Activated naive CD4-positive, alpha-beta T cell treated with anti-CD3 and anti-CD28 coated beads, Interleukin-2, amount 50 U/mL, for 72 hours (primary cell): ENCODE measurements at regions not wholly inside any gene's neighbourhood (a gene's known extent, or its start where the extent isn't known, plus 50 kb on each side); places are given as distances from the start of the nearest gene placed in this dataset.

ENCODE experiments used
- ATAC-seq, 2 donors: fragments of 150-1000 bp; cut with Tn5 transposase; 2 replicates each; pipeline ENCODE4 v1.10.0; 2021; ENCODE audit warnings: mild to moderate bottlenecking in 2 of 2, moderate library complexity in 2 of 2
- DNase-seq, 2 donors: peaks; one replicate each; pipeline ENCODE4 v3.0.0; 2021 to 2022; ENCODE audit warnings: low spot score in 2 of 2
- H3K27ac Mint-ChIP-seq, 2 donors: one replicate each; pipeline ENCODE4 v1.8.0; 2022; ENCODE audit warnings: mild to moderate bottlenecking in 2 of 2, mixed read lengths in 2 of 2
- H3K36me3 Mint-ChIP-seq, 2 donors: one replicate each; pipeline ENCODE4 v1.8.0; 2022; ENCODE audit warnings: mixed read lengths in 2 of 2
- H3K9me3 Mint-ChIP-seq, 2 donors: one replicate each; pipeline ENCODE4 v1.8.0; 2022; ENCODE audit warnings: mixed read lengths in 2 of 2

DNA sequence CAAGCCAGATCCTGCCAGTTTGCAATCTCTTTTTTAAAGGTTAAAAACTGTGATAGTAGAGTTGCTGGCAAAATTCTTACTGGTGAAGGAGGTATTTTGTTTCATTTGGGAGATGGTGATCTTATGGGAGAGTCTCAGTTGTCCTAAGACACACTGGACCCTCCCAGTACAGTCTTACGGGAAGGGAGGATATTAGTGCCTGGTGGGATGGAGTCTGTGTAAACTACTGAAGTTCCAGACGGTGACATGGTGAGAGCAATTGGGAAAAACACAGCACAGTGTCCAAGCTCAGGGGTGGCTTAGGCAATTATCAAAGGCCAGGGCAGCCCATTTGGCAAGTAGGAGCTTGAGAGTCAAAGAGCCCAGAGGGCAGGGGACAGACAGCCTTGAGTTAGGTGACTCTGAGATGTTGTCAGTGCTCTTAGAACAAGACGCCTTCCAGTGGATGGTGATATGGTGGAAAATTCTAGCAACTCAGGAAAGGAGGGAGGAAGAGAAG, 143.7 kb upstream of the CCDC68 start:
- Mint-ChIP-seq H3K36me3 (no peaks in the 10 kb centered on the region), H3K9me3 (peaks cover 0 to 5% of the 10 kb centered on the region in 2 donors), H3K27ac (no peak overlapping the region)
- ATAC-seq, result no peak
- no peak for DNase-seq

DNA sequence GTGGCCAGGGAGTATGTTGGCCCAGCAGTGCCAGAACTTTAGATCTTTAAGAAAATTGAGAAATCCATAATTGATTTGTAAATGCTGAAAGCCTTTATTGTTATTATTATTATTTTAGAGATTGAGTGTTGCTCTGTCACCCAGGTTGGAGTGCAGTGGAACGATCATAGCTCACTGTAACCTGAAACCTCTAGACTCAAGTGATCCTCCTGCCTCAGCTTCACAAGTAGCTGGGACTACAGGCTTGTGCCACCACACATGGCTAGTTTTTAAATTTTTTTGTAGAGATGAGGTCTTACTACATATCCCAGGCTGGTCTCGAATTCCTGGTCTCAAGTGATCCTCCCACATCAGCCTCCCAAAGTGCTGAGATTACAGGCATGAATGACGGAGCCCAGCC, 143.2 kb upstream of the CCDC68 start:
- Mint-ChIP-seq H3K27ac (no peak overlapping the region), H3K9me3 (peaks cover 0 to 9% of the 10 kb centered on the region in 2 donors), H3K36me3 (no peaks in the 10 kb centered on the region)
- ATAC-seq, result no peak
- no peak for DNase-seq

DNA sequence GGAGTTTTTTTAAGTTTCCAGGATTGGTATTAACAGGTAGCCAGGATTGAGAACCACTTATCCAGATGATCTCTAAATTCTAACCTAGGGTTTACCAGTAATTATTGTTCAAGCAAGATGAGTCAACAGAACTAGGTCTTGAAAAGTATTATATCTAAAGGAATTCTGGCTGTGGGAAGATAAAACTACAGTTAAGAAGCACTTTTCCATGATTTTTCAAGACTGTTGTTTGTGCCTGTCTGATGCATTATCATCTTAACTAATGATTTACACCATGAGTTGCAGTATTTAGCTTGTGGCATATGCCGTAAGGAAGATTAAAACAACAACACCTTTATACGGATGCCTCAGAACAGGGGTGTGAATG, 142.2 kb upstream of the CCDC68 start:
- Mint-ChIP-seq H3K9me3 (peaks cover 0 to 9% of the 10 kb centered on the region in 2 donors), H3K27ac (no peak overlapping the region), H3K36me3 (no peaks in the 10 kb centered on the region)
- ATAC-seq (no peak), DNase-seq (no peak)

DNA sequence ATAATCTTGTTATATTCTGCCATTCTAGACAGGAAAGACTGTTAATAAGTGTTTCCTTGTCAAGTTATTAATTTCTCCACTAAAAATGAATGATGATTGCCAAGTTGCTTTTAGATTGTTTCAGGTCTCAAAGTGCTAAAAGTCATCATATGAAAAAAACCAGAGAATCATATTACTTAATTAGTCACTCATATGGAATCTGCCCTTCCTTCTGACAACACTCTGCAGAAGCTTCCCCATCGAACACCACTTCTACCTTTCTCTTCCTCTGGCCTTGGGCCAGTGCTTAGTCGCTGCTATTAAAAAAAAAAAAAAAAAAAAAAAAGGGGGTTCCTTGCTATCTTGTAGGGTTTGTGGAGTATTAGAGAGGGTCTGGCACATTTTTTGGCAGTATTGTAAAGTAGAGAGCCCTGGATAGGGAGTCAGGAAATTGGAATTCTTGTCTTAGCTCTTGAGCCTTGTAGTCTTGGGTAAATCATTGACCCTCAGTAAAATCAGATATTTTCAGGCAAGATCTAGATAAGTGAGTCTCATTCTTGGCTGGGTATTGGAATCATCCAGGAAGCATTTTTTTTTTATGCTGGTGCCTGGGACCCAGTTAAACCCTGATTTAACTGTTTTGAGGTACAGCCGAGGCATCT, 141.7 kb upstream of the CCDC68 start:
- no peak for ATAC-seq
- H3K27ac Mint-ChIP-seq, result no peak overlapping the region
- H3K36me3 Mint-ChIP-seq, result no peaks in the 10 kb centered on the region
- no peak for DNase-seq
- H3K9me3 Mint-ChIP-seq, result peaks cover 0 to 9% of the 10 kb centered on the region in 2 donors

DNA sequence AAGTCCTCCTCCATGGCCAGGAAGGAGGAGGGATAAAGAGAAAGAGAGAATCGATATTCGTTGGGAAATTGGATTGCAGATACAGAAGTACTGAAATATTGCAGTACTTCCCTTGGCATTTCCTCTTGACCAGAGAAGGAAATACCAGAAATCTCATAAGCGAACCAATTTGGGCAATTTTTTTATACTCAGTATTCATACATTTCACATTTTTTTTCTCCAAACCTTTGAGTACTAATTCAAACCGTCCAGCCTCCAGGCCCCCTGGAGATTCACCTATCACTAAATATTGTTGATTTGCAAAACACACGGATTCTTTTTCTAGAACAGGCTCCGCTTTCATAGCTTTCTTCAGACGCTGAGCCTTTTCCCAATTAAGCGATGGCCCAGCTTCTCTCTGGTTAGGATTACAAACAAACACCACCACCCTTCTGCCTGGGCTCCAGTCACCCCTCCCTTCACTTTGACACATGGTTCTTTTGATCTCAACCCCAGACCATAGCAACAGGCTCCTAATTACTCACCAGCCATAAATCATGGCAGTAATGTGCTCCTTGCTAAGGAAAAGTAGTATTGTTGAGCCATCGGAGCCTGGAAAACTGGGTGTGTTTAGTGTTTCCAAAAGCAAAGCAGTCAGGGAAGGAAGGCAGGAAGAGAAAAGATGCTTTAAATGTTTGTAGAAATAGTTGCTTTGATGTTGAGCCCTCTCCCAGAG, 138.4 kb upstream of the CCDC68 start:
- ATAC-seq, result no peak
- H3K27ac Mint-ChIP-seq, result no peak overlapping the region
- H3K9me3 Mint-ChIP-seq, result peaks cover 0 to 4% of the 10 kb centered on the region in 2 donors

DNA sequence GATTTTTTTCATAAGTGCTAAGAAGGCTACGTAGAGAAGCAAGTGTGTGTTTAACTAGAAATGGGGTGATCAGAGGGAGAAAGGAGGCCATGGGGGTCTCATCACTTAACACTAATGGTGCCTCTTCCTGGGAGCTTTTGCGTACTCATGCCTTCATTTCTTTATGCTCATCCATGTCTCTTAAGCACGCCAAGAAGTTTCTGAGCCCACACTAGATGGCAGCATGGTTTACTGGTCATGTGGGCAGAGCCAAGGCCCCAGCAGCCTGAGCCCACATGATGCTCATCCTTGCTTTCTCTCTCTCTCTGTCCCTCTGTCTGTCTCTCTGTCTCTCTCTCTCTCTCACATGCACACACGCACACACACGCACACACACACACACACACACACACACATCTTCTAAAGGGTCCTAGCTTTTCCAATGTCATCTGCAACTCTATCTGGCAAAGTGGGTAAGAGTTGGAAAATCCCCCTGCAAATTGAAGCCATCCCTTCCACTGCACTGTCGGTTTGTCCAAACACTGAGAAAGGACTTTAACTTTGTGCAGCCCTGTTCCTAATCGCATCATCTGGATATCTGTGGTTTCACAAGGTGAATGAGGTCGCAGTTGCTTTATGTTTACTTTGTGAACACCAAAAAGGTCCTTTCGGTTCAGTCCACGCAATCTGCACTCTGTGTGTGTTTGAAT, 137.1 kb upstream of the CCDC68 start:
- H3K36me3 Mint-ChIP-seq, result no peaks in the 10 kb centered on the region
- ATAC-seq (no peak), DNase-seq (no peak)
- H3K9me3 Mint-ChIP-seq, result peaks cover 0 to 4% of the 10 kb centered on the region in 2 donors
- H3K27ac Mint-ChIP-seq, result no peak overlapping the region

More for the DNA sequence above, 138.4 kb upstream of the CCDC68 start:
- H3K36me3 Mint-ChIP-seq, result no peaks in the 10 kb centered on the region
- DNase-seq, result no peak

DNA sequence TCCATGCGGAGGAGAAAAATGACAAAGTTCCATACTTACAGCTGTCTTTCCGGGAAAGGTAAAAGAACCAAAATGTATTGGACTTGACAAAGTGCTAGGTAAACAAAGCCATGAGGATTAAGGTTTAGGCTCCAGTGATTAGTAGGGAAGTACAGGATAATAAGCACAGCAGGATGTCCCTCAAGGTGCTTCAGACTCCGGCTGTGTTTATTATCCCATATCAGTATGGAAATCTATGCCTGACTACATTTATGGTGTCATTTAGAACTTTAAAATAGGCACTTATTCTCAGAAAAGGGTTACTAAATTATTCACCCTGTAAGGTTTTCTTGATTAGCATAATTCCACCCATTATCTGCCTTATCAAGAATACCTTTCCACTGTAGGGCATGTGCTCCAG, 136.3 kb upstream of the CCDC68 start:
- DNase-seq (no peak), ATAC-seq (no peak)
- H3K36me3 Mint-ChIP-seq, result no peaks in the 10 kb centered on the region
- H3K9me3 Mint-ChIP-seq, result peaks cover 0 to 4% of the 10 kb centered on the region in 2 donors
- no peak overlapping the region for H3K27ac Mint-ChIP-seq

DNA sequence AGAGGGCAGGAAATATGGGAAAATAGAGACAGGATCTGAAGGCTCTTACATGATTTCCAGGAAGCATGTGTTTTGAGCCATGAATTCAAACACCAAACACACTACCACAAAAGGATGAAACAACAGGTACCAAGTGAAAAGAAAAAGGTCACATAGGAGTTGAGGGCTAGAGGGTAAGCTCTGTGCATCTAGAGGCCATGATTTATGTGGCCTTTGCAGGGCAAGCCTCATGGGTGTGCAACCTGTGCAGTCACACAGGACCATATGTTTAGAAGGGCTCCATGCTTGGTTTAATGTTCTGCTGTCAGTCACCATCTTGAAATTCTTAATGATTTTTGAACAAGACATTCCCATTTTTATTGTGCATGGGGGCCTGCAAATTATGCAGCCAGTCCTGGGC, 134.5 kb upstream of the CCDC68 start:
- no peak overlapping the region for H3K27ac Mint-ChIP-seq
- H3K36me3 Mint-ChIP-seq, result no peaks in the 10 kb centered on the region
- H3K9me3 Mint-ChIP-seq, result peaks cover 0 to 4% of the 10 kb centered on the region in 2 donors
- ATAC-seq, result no peak
- no peak for DNase-seq

DNA sequence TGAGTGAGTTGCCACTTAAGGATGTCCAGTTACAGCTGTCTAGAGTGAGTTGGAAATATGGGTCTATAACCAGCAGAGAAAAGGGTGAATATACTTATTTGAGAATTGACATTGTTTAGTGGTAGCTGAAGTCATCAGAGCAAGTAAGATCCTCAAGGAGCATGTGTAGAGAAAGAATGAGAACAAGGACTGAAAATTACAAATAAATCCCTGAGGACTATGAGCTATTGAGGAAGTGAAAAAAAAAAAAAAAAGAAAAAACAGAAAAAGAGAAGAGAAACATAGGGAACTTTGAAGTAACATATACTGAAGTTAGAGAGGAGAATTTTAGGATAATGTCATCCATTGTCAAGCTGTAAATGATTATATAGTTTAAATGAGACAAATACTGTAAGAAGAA, 134.0 kb upstream of the CCDC68 start:
- no peak for DNase-seq
- no peak overlapping the region for H3K27ac Mint-ChIP-seq
- H3K36me3 Mint-ChIP-seq, result no peaks in the 10 kb centered on the region
- ATAC-seq, result no peak
- H3K9me3 Mint-ChIP-seq, result peaks cover 0 to 4% of the 10 kb centered on the region in 2 donors

DNA sequence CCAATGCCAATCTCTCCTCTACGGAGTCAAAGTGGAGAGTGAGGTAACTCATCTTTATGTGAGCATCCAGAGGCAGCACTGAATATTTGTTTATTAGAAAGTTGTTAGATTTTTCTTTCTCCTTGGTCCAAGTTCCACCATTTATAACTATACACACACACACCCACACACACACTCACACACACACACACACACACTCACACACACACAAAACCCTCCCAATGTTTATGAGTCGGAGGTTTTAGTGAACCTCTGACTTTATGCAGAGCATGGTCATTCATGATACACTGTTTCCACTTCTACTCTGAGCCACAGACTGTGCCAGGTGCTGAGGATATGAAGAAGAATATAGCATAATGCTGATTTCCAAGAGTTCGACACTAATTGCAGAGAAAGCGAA, 132.9 kb upstream of the CCDC68 start:
- no peak for DNase-seq
- no peak for ATAC-seq
- Mint-ChIP-seq H3K27ac (no peak overlapping the region), H3K36me3 (no peaks in the 10 kb centered on the region), H3K9me3 (no peaks in the 10 kb centered on the region)

DNA sequence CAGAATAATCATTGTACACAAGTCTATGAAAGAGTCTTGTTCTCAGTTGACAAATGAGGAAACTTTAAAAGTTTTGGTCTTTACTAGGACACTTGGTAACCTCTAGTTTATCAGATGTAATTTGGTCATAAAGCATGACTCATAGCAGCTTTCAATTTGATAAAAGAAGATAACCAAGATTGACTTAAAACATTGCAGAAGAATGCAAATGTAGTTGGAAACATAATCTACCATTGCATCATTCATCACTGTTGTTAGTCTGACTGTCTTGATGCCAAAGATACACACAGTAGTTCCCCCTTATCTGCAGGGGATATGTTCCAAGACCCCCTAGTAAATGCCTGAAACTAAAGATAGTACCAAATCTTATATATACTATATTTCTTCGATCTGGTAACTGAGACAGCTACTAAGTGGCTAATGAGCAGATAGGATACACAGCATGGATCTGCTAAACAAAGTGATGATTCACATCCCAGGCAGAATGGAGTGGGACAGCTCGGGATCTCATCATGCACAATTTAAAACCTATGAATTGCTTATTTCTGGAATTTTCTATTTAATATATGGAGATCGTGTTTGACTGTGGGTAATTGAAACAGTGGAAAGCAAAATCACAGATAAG, 131.4 kb upstream of the CCDC68 start:
- no peak for ATAC-seq
- no peaks in the 10 kb centered on the region for H3K36me3 Mint-ChIP-seq
- no peaks in the 10 kb centered on the region for H3K9me3 Mint-ChIP-seq
- DNase-seq, result no peak
- H3K27ac Mint-ChIP-seq, result no peak overlapping the region

DNA sequence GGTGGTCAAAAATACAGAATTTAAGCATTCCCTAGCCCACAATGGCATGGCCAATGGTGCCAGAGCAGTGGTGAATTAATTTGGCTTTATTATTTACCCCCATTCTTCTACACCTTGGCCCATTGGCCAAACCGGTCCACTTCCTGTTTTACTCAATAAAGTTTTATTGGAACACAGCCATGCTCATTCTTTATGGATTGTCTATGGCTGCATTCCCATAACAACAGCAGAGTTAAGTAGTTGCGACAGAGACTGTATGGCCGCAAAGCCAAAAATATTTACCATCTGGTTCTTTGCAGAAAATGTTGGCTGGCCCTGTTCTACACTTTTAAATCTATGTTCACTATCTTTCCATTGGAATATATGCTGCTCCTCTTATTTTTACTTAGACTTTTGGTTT, 130.3 kb upstream of the CCDC68 start:
- no peaks in the 10 kb centered on the region for H3K9me3 Mint-ChIP-seq

DNA sequence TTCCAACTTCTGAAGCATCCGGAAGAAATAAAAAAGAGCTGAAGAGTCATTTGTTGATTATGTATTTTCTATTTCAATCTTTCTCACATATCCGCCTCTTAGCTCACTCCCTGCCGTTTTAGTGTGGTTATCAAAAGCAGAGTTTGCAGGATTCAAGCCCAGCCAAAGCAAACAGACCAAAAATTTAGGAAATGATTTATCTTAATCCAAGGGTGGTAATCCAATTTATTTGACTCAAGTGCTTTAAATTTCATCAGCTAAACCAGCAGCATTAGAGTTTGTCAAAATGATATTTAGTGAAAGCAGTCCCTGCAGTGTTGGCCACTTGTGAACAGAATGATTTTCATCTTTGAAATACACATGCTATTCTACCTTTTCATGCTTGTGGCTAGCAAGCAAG, 129.3 kb upstream of the CCDC68 start:
- Mint-ChIP-seq H3K27ac (no peak overlapping the region), H3K9me3 (no peaks in the 10 kb centered on the region), H3K36me3 (no peaks in the 10 kb centered on the region)
- no peak for ATAC-seq
- DNase-seq, result no peak

More for the DNA sequence above, 130.3 kb upstream of the CCDC68 start:
- ATAC-seq, result no peak
- no peak for DNase-seq
- no peaks in the 10 kb centered on the region for H3K36me3 Mint-ChIP-seq
- H3K27ac Mint-ChIP-seq, result no peak overlapping the region

DNA sequence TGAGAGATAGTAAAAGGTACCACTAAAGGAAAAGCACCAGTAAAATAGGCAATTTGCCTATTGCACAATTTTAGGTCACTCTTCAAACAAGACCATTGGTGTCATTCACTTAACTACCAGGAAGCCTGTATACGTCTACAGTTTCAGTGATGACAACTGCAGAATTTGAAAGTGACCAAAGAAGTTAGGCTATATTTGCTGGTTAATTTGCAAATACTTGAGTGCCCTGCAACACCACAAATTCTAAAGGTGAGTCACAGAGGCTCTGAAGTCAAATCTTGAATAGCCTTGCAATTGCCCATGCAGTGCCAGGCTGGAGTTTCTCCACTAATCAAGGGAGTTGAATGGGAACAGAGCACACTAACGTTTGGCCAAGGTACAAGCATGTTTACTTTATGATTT, 128.7 kb upstream of the CCDC68 start:
- Mint-ChIP-seq H3K9me3 (no peaks in the 10 kb centered on the region), H3K27ac (no peak overlapping the region), H3K36me3 (no peaks in the 10 kb centered on the region)
- DNase-seq (no peak), ATAC-seq (no peak)

DNA sequence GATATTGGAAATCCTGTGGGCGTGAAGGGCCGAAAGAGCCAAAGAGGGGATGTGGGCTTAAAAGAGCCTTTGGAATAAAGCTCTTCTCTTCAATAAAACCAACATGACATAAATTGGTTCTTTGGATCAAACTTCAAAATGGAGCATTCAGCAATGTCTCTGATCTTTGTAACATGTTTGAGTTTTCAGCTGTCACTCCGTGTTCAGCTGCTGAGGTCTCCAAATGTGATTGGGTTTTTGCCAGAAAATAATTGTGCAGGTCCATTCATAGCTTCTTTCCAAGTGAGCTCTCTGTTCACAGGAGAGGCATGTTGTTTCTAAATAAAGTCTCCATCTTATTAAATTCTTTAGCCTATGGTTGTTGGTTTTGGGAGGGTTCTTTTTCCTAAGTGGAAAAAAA, 127.6 kb upstream of the CCDC68 start:
- no peaks in the 10 kb centered on the region for H3K9me3 Mint-ChIP-seq
- ATAC-seq (no peak), DNase-seq (no peak)
- H3K36me3 Mint-ChIP-seq, result no peaks in the 10 kb centered on the region
- no peak overlapping the region for H3K27ac Mint-ChIP-seq

DNA sequence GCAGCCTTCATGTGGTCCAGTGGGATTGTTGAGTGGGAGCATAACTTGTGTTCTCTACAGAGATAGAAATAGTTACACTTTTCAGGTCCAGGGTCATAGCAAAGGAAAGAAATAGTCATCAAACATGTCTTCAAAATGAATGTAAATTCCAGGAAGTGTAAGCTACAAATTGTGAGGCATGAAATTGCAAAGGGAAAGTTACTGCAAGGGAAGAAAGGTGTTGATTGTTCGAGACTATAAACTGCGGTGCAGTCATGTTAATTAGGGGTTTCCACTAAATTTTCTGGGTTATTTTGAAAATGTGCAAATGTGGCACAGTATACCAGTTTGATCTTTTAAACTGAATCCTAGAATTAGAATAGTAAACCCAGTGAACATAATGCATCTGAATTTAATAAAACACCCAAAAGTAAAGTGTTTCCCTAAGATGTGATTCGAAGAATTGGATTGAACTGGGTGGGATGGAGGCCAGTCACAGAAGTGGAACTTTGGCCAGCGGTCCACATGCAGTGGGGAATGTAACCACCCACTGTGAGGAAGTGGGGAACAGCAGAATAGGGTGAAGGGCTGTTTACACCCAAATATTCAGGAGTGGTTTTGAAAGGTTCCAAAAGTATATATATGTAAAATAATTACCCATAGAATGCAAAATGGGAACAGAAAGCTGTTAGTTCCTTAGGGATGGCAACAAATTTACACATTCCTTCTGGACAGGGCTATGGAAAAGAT, 126.5 kb upstream of the CCDC68 start:
- DNase-seq, result no peak
- H3K27ac Mint-ChIP-seq, result no peak overlapping the region
- no peak for ATAC-seq
- no peaks in the 10 kb centered on the region for H3K36me3 Mint-ChIP-seq
- H3K9me3 Mint-ChIP-seq, result no peaks in the 10 kb centered on the region

DNA sequence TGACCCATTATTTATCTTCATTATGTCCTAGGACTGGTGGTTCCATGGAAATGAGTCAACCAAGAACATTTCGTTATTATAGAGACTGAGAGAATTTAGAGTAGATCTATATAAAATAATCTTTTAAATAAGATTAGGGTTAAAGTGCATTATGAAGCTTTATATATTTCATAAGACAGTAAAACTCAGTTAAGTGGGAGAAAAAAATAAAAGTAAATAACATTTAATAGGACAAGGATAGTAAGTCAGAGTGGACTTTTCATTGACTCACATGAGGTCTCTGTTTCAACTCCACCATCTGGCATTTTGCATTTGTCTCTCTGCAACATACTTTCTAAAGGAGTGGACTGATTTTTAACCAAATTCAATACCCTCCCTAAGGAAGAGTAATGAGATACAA, 125.3 kb upstream of the CCDC68 start:
- ATAC-seq (no peak), DNase-seq (no peak)
- H3K9me3 Mint-ChIP-seq, result peaks cover 0 to 4% of the 10 kb centered on the region in 2 donors
- no peak overlapping the region for H3K27ac Mint-ChIP-seq
- H3K36me3 Mint-ChIP-seq, result no peaks in the 10 kb centered on the region
